Lung (tissue), 11 donors: ENCODE measurements at regions not wholly inside any gene's neighbourhood (a gene's known extent, or its start where the extent isn't known, plus 50 kb on each side); places are given as distances from the start of the nearest gene placed in this dataset.

Experiments used
- ATAC-seq: fragments of 200-7000 bp; cut with Tn5 transposase; one replicate; pipeline ENCODE4 v1.9.1; 2020; ENCODE audit warnings: moderate number of reproducible peaks; ENCODE audit not compliant: insufficient read depth, low FRiP score
- DNase-seq, 3 donors: peaks; one replicate each; pipeline ENCODE4 v3.0.0-alpha.2; 2013 to 2017
- H3K27ac ChIP-seq, 2 donors: one replicate each; pipeline ENCODE4 v1.5.1; 2013; ENCODE audit warnings: mild to moderate bottlenecking in 2 of 2, moderate library complexity in 2 of 2, control low read depth in 1 of 2, inconsistent platforms in 1 of 2, low read depth in 1 of 2, low read length in 1 of 2
- H3K27me3 ChIP-seq, 3 donors: one replicate each; pipeline ENCODE4 v1.5.1; 2013; ENCODE audit warnings: low read length in 2 of 3; ENCODE audit not compliant: control insufficient read depth in 3 of 3, insufficient read depth in 3 of 3
- H3K36me3 ChIP-seq, 4 donors: one replicate each; pipeline ENCODE4 v1.5.1; 2013; ENCODE audit warnings: low read length in 4 of 4, mild to moderate bottlenecking in 1 of 4, moderate library complexity in 1 of 4; ENCODE audit not compliant: control insufficient read depth in 4 of 4, insufficient read depth in 4 of 4
- H3K4me1 ChIP-seq, 5 donors: one replicate each; pipeline ENCODE4 v1.5.1; 2013; ENCODE audit warnings: low read length in 5 of 5, mild to moderate bottlenecking in 2 of 5, moderate library complexity in 1 of 5; ENCODE audit not compliant: control insufficient read depth in 5 of 5, insufficient read depth in 5 of 5
- H3K4me3 ChIP-seq: one replicate; pipeline ENCODE4 v1.5.1; 2013; ENCODE audit warnings: mild to moderate bottlenecking, control low read depth, moderate library complexity
- H3K9ac ChIP-seq, 2 donors: one replicate each; pipeline ENCODE4 v1.5.1; 2013; ENCODE audit warnings: low read length in 2 of 2, control low read depth in 1 of 2; ENCODE audit not compliant: insufficient read depth in 1 of 2
- H3K9me3 ChIP-seq, 4 donors: one replicate each; pipeline ENCODE4 v1.5.1; 2013; ENCODE audit warnings: low read length in 3 of 4, mild to moderate bottlenecking in 1 of 4, moderate library complexity in 1 of 4; ENCODE audit not compliant: control insufficient read depth in 4 of 4, insufficient read depth in 3 of 4
- WGBS, 2 donors: extraction: QIAGEN DNeasy Blood & Tissue Kit; methylation state at CpG; one replicate each; pipeline ENCODE4 v1.1.7; 2013; 5-methylcytosine and 5-hydroxymethylcytosine counted together
- TF ChIP-seq, protein P1 (sequence below): IDR thresholded peaks from 2 replicates; pipeline ENCODE4 v1.5.1; 2012; ENCODE audit warnings: mild to moderate bottlenecking; ENCODE audit errors: control extremely low read depth, extremely low read depth
- donor health status: control.
- donor health status: control.
- donor health status: Bipolar disorder and iron deficiency.
- donor health status: healthy.
- donor health status: DM: yes; HTN: yes; CAD: no.

- Histone ChIP-seq H3K36me3 (peaks cover 0 to 16% (median 10%) of the 10 kb centered on the region in 4 donors), H3K27ac (no peak overlapping the region), H3K4me1 (peaks cover 2 to 36% (median 4%) of the 10 kb centered on the region in 5 donors), H3K4me3 (no peak overlapping the region), H3K9me3 (no peaks in the 10 kb centered on the region), H3K9ac (no peak overlapping the region), H3K27me3 (no peaks in the 10 kb centered on the region)
- TF ChIP-seq, protein P1, sequence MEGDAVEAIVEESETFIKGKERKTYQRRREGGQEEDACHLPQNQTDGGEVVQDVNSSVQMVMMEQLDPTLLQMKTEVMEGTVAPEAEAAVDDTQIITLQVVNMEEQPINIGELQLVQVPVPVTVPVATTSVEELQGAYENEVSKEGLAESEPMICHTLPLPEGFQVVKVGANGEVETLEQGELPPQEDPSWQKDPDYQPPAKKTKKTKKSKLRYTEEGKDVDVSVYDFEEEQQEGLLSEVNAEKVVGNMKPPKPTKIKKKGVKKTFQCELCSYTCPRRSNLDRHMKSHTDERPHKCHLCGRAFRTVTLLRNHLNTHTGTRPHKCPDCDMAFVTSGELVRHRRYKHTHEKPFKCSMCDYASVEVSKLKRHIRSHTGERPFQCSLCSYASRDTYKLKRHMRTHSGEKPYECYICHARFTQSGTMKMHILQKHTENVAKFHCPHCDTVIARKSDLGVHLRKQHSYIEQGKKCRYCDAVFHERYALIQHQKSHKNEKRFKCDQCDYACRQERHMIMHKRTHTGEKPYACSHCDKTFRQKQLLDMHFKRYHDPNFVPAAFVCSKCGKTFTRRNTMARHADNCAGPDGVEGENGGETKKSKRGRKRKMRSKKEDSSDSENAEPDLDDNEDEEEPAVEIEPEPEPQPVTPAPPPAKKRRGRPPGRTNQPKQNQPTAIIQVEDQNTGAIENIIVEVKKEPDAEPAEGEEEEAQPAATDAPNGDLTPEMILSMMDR = no peak
- DNase-seq (no peak), ATAC-seq (no peak)
- WGBS, 2 donors = 95% methylated on average over 34 of the region's 34 CpGs
Observed at GRCh38 chr17:77402159-77402731, 261.5 kb downstream of the SEC14L1 start.

GRCh38 chr17:77403854-77404253 lies 263.1 kb downstream of the SEC14L1 start:
- peaks cover 2 to 40% (median 13%) of the 10 kb centered on the region in 5 donors for H3K4me1 ChIP-seq
- DNase-seq = no peak
- H3K9me3 ChIP-seq = no peaks in the 10 kb centered on the region
- TF ChIP-seq, protein P1 = no peak
- H3K9ac ChIP-seq = no peak overlapping the region
- 80 to 82% methylated on average over 9 of the region's 9 CpGs for WGBS, 2 donors
- peaks cover 0 to 16% (median 10%) of the 10 kb centered on the region in 4 donors for H3K36me3 ChIP-seq
- no peaks in the 10 kb centered on the region for H3K27me3 ChIP-seq
- H3K4me3 ChIP-seq = no peak overlapping the region
- ATAC-seq = no peak
- peak overlapping the region in 1 of 2 donors; percentile 22 for H3K27ac ChIP-seq

GRCh38 chr17:77404812-77405581 lies 264.2 kb downstream of the SEC14L1 start:
- no peak overlapping the region for H3K9ac ChIP-seq
- 27 to 44% methylated on average over 20 of the region's 20 CpGs for WGBS, 2 donors
- peak in 1 of 3 donors; percentile 69 for DNase-seq

More at GRCh38 chr17:77404812-77405581, 264.2 kb downstream of the SEC14L1 start:
- H3K27me3 ChIP-seq = no peaks in the 10 kb centered on the region
- no peak overlapping the region for H3K4me3 ChIP-seq
- peak; percentile 53 for ATAC-seq
- H3K27ac ChIP-seq = peak overlapping the region in 1 of 2 donors; percentile 72
- H3K36me3 ChIP-seq = peaks cover 0 to 21% (median 9%) of the 10 kb centered on the region in 4 donors
- TF ChIP-seq, protein P1 = no peak
- H3K4me1 ChIP-seq = peaks cover 2 to 42% (median 18%) of the 10 kb centered on the region in 5 donors
- H3K9me3 ChIP-seq = no peaks in the 10 kb centered on the region
